ENCODE measurements at regions not wholly inside any gene's neighbourhood (a gene's known extent, or its start where the extent isn't known, plus 50 kb on each side); places are given as distances from the start of the nearest gene placed in this dataset.

GRCh38 chr4:181225616-181226261 is 1017.5 kb upstream of the TENM3 start:
- TF ChIP-seq, protein P1, sequence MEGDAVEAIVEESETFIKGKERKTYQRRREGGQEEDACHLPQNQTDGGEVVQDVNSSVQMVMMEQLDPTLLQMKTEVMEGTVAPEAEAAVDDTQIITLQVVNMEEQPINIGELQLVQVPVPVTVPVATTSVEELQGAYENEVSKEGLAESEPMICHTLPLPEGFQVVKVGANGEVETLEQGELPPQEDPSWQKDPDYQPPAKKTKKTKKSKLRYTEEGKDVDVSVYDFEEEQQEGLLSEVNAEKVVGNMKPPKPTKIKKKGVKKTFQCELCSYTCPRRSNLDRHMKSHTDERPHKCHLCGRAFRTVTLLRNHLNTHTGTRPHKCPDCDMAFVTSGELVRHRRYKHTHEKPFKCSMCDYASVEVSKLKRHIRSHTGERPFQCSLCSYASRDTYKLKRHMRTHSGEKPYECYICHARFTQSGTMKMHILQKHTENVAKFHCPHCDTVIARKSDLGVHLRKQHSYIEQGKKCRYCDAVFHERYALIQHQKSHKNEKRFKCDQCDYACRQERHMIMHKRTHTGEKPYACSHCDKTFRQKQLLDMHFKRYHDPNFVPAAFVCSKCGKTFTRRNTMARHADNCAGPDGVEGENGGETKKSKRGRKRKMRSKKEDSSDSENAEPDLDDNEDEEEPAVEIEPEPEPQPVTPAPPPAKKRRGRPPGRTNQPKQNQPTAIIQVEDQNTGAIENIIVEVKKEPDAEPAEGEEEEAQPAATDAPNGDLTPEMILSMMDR (IDR thresholded peaks at IDR 0.05): no peak
- TF ChIP-seq POLR2A (IDR thresholded peaks at IDR 0.05): no peak
